GM12878 (cell line): ENCODE measurements at regions not wholly inside any gene's neighbourhood (a gene's known extent, or its start where the extent isn't known, plus 50 kb on each side); places are given as distances from the start of the nearest gene placed in this dataset.

Experiments used
- BCLAF1 ChIP-seq: fragments of 450-650 bp; IDR thresholded peaks from 2 replicates; pipeline ENCODE4 v1.6.1; 2017; ENCODE audit warnings: antibody characterized with exemption, mild to moderate bottlenecking, moderate library complexity
- CEBPB ChIP-seq, 2 experiments: fragments of 150-350 bp in 1 of 2; IDR thresholded peaks; 2 replicates each; pipeline ENCODE4 v1.6.1; 2012 to 2014; ENCODE audit warnings: low read depth in 2 of 2, low read length in 2 of 2, borderline replicate concordance in 1 of 2, inconsistent platforms in 1 of 2
- E4F1 ChIP-seq: fragments of 450-650 bp; IDR thresholded peaks from 2 replicates; pipeline ENCODE4 v1.6.1; 2018; ENCODE audit warnings: borderline replicate concordance, mild to moderate bottlenecking; ENCODE audit not compliant: partially characterized antibody
- MEF2B ChIP-seq: fragments of 450-650 bp; IDR thresholded peaks from 2 replicates; pipeline ENCODE4 v1.6.1; 2018; ENCODE audit warnings: mild to moderate bottlenecking, moderate library complexity; ENCODE audit not compliant: partially characterized antibody, poor library complexity, severe bottlenecking
- SIN3A ChIP-seq: IDR thresholded peaks from 2 replicates; pipeline ENCODE4 v1.6.1; 2012; ENCODE audit warnings: low read depth, low read length, improper control_type of control experiment
- SUPT20H ChIP-seq: IDR thresholded peaks from 2 replicates; pipeline ENCODE4 v1.6.1; 2011; ENCODE audit warnings: low read depth, mild to moderate bottlenecking, low read length, moderate library complexity, borderline replicate concordance; ENCODE audit not compliant: control insufficient read depth
- TF ChIP-seq, protein P1 (sequence below): fragments of 150-350 bp; IDR thresholded peaks from 2 replicates; pipeline ENCODE4 v1.6.1; 2014; ENCODE audit warnings: mild to moderate bottlenecking, low read depth, low read length

- TF ChIP-seq SUPT20H (no peak), CEBPB (IDR thresholded peaks at IDR 0.05; ENCODE audit: borderline replicate concordance in 1 of 2, low read depth in 2 of 2, low read length in 2 of 2) (no peak), MEF2B (no peak), BCLAF1 (no peak), E4F1 (no peak), SIN3A (no peak)
- TF ChIP-seq, protein P1, sequence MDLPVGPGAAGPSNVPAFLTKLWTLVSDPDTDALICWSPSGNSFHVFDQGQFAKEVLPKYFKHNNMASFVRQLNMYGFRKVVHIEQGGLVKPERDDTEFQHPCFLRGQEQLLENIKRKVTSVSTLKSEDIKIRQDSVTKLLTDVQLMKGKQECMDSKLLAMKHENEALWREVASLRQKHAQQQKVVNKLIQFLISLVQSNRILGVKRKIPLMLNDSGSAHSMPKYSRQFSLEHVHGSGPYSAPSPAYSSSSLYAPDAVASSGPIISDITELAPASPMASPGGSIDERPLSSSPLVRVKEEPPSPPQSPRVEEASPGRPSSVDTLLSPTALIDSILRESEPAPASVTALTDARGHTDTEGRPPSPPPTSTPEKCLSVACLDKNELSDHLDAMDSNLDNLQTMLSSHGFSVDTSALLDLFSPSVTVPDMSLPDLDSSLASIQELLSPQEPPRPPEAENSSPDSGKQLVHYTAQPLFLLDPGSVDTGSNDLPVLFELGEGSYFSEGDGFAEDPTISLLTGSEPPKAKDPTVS, result no peak
- TF ChIP-seq, all 136 proteins: peak for 0
Measured at GRCh38 chr3:73175698-73176097, 114.2 kb downstream of the EBLN2 start (continued).
